Smooth muscle cell (in vitro differentiated cells): ENCODE measurements at regions not wholly inside any gene's neighbourhood (a gene's known extent, or its start where the extent isn't known, plus 50 kb on each side); places are given as distances from the start of the nearest gene placed in this dataset.

Source experiments
- DNase-seq: peaks from one replicate; lab custom pipeline; 2025; ENCODE audit not compliant: unreplicated experiment; lab: John Stamatoyannopoulos, UW
- H2AFZ ChIP-seq: fragments of 200-600 bp; sonication (generic); 2 replicates; pipeline ENCODE4 v1.6.0; 2016; ENCODE audit warnings: antibody characterized with exemption, low read depth, mild to moderate bottlenecking
- H3F3A ChIP-seq: fragments of 200-600 bp; sonication (generic); 2 replicates; pipeline ENCODE4 v1.6.0; 2017; ENCODE audit warnings: antibody characterized with exemption, low read depth
- H3K27ac ChIP-seq: fragments of 200-600 bp; sonication (generic); 2 replicates; pipeline ENCODE4 v1.5.1; 2016; ENCODE audit warnings: low read depth, mild to moderate bottlenecking
- H3K27me3 ChIP-seq: fragments of 200-600 bp; sonication (generic); 2 replicates; pipeline ENCODE4 v1.6.1; 2016; ENCODE audit warnings: low read depth, mild to moderate bottlenecking
- H3K36me3 ChIP-seq: fragments of 200-600 bp; sonication (generic); 2 replicates; pipeline ENCODE4 v1.5.1; 2016; ENCODE audit warnings: low read depth
- H3K4me1 ChIP-seq: fragments of 200-600 bp; sonication (generic); 2 replicates; pipeline ENCODE4 v1.5.1; 2016; ENCODE audit warnings: low read depth
- H3K4me2 ChIP-seq: fragments of 200-600 bp; sonication (generic); 2 replicates; pipeline ENCODE4 v1.6.0; 2016; ENCODE audit warnings: mild to moderate bottlenecking
- H3K4me3 ChIP-seq: fragments of 200-600 bp; sonication (generic); 2 replicates; pipeline ENCODE4 v1.5.1; 2016; ENCODE audit warnings: mild to moderate bottlenecking
- H3K79me2 ChIP-seq: fragments of 200-600 bp; sonication (generic); 2 replicates; pipeline ENCODE4 v1.6.0; 2016; ENCODE audit warnings: low read depth, mild to moderate bottlenecking
- H3K9ac ChIP-seq: fragments of 200-600 bp; sonication (generic); 2 replicates; pipeline ENCODE4 v1.6.0; 2016; ENCODE audit warnings: low read depth
- H3K9me3 ChIP-seq: fragments of 200-600 bp; sonication (generic); replicated peaks from 2 replicates; pipeline ENCODE4 v1.5.1; 2016; ENCODE audit warnings: low read depth
- H4K20me1 ChIP-seq: fragments of 200-600 bp; sonication (generic); 2 replicates; pipeline ENCODE4 v1.6.0; 2016; ENCODE audit warnings: low read depth
- CTCF ChIP-seq: fragments of 200-600 bp; sonication (generic); IDR thresholded peaks from 2 replicates; pipeline ENCODE4 v1.5.1; 2017; ENCODE audit warnings: borderline replicate concordance, mild to moderate bottlenecking, antibody characterized with exemption; ENCODE audit not compliant: insufficient read depth, poor library complexity, severe bottlenecking
- WGBS: methylation state at CpG from one replicate; pipeline ENCODE4 v1.1.7; 2016; ENCODE audit warnings: low lambda C conversion rate; 5-methylcytosine and 5-hydroxymethylcytosine counted together

- no peak overlapping the region for H3K27ac ChIP-seq
- no peak for DNase-seq
- no peaks in the 10 kb centered on the region for H3K4me1 ChIP-seq
- H3K36me3 ChIP-seq, result no peaks in the 10 kb centered on the region
- WGBS, result 78% methylated on average over 2 of the region's 2 CpGs
- no peaks in the 10 kb centered on the region for H4K20me1 ChIP-seq
- no peaks in the 10 kb centered on the region for H3K27me3 ChIP-seq
- no peak overlapping the region for H3K4me2 ChIP-seq
- no peak overlapping the region for H3K4me3 ChIP-seq
- H3K9ac ChIP-seq, result no peak overlapping the region
- TF ChIP-seq CTCF, result no peak
- no peaks in the 10 kb centered on the region for H3K79me2 ChIP-seq
- H3F3A ChIP-seq, result no peaks in the 10 kb centered on the region
- H2AFZ ChIP-seq, result no peak overlapping the region
- peaks cover 3% of the 10 kb centered on the region for H3K9me3 ChIP-seq
Measured at GRCh38 chr1:84069236-84069845, 70.4 kb upstream of the TTLL7 start.

- Histone ChIP-seq H3F3A (no peaks in the 10 kb centered on the region), H3K4me1 (no peaks in the 10 kb centered on the region), H4K20me1 (no peaks in the 10 kb centered on the region), H3K27me3 (no peaks in the 10 kb centered on the region), H3K9ac (no peak overlapping the region), H3K4me2 (no peak overlapping the region), H3K36me3 (no peaks in the 10 kb centered on the region), H3K9me3 (peaks cover 2% of the 10 kb centered on the region), H3K4me3 (no peak overlapping the region), H3K79me2 (no peaks in the 10 kb centered on the region), H3K27ac (no peak overlapping the region), H2AFZ (no peak overlapping the region)
- DNase-seq, result no peak
- 90% methylated on average over 1 of the region's 1 CpG for WGBS
- TF ChIP-seq CTCF, result no peak
Measured at GRCh38 chr1:84062496-84062895, 63.6 kb upstream of the TTLL7 start.

GRCh38 chr1:84061336-84061735, 62.4 kb upstream of the TTLL7 start:
- 82% methylated on average over 2 of the region's 2 CpGs for WGBS
- Histone ChIP-seq H4K20me1 (no peaks in the 10 kb centered on the region), H3K4me1 (no peaks in the 10 kb centered on the region), H3K4me3 (no peak overlapping the region), H3K27me3 (no peaks in the 10 kb centered on the region), H3K36me3 (no peaks in the 10 kb centered on the region), H3K27ac (no peak overlapping the region), H3K4me2 (no peak overlapping the region), H3K79me2 (no peaks in the 10 kb centered on the region), H3K9ac (no peak overlapping the region), H3K9me3 (no peaks in the 10 kb centered on the region), H3F3A (no peaks in the 10 kb centered on the region), H2AFZ (no peak overlapping the region)
- no peak for TF ChIP-seq CTCF
- no peak for DNase-seq

- no peak for TF ChIP-seq CTCF
- no peak overlapping the region for H3K4me3 ChIP-seq
- H3K27ac ChIP-seq, result no peak overlapping the region
Measured at GRCh38 chr1:84060781-84061180, 61.8 kb upstream of the TTLL7 start.

More at GRCh38 chr1:84060781-84061180, 61.8 kb upstream of the TTLL7 start:
- Histone ChIP-seq H3K4me2 (no peak overlapping the region), H3K79me2 (no peaks in the 10 kb centered on the region), H3F3A (no peaks in the 10 kb centered on the region), H3K9ac (no peak overlapping the region), H3K27me3 (no peaks in the 10 kb centered on the region), H2AFZ (no peak overlapping the region), H3K9me3 (no peaks in the 10 kb centered on the region), H4K20me1 (no peaks in the 10 kb centered on the region), H3K4me1 (no peaks in the 10 kb centered on the region), H3K36me3 (no peaks in the 10 kb centered on the region)
- no peak for DNase-seq
- WGBS, result 91% methylated on average over 2 of the region's 2 CpGs
